LNCAP (cell line): ENCODE measurements at regions not wholly inside any gene's neighbourhood (a gene's known extent, or its start where the extent isn't known, plus 50 kb on each side); places are given as distances from the start of the nearest gene placed in this dataset.

ENCODE experiments used
- TF ChIP-seq, protein P1 (sequence below): fragments of 450-650 bp; IDR thresholded peaks from 2 replicates; pipeline ENCODE4 v1.5.1; 2017; ENCODE audit warnings: mild to moderate bottlenecking

DNA sequence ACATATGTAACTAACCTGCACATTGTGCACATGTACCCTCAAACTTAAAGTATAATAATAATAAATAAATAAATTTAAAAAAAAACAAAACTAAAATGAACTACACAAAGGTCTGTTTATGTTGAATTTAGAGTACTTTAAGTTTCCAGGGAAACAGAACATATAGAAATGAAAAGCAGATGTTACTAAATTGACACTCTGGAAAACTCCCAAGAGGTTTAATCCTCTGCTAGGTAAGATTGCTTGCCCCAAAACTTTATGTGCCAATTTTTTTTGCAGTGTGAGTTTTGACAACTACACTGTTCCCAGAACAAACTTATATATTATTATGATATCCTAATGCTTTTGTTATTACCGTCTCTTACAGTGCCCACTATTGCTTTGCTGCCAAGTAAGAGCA is 134.3 kb upstream of the MRPS30 start:
- TF ChIP-seq, protein P1, sequence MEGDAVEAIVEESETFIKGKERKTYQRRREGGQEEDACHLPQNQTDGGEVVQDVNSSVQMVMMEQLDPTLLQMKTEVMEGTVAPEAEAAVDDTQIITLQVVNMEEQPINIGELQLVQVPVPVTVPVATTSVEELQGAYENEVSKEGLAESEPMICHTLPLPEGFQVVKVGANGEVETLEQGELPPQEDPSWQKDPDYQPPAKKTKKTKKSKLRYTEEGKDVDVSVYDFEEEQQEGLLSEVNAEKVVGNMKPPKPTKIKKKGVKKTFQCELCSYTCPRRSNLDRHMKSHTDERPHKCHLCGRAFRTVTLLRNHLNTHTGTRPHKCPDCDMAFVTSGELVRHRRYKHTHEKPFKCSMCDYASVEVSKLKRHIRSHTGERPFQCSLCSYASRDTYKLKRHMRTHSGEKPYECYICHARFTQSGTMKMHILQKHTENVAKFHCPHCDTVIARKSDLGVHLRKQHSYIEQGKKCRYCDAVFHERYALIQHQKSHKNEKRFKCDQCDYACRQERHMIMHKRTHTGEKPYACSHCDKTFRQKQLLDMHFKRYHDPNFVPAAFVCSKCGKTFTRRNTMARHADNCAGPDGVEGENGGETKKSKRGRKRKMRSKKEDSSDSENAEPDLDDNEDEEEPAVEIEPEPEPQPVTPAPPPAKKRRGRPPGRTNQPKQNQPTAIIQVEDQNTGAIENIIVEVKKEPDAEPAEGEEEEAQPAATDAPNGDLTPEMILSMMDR, result no peak

DNA sequence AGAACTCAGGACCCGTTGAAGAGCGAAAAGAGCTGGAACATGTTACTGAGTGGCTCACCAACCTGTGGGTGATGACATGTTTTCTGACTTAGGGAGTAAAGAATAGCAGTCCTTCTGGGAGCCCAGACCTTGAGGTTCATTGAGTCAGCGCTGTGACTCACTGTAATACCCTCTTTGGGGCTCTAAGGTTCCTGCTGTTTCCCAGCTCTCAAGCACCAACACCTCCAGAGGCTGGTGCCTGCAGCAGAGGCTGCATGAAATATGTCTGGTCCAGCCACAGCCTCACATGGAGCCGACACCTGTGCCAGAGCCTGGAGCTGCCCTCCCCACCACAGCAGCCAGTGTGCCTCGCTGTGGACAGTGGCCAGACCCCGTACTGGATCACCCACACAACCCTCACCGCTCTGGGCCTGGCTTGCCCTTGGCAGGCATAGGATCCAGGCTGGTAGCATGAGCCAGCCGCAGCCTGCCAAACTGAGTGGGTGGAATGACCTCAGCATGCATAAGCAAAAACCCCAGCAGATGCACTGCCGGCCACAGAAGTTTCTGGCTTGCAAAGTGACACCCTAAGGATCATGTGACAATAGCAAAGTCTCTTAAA is 143.5 kb upstream of the MRPS30 start:
- TF ChIP-seq, protein P1, result no peak

DNA sequence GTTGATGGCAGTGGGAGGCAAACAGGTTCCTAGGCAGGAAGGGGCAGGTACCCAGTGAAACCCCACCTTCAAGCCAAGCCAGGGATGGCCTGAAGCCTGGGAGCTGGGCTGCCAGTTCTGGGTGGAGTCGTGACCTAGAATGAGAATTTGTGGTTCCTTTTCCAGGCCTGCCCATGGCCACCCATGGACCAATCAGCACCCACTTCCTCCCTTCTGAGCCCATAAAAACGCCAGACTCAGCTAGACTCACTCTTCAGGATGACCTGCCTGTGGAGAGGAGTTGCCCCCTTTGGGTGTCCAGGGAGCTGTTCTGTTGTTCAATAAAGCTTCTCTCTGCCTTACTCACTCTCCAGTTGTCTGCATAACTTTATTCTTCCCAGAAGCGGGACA is 144.0 kb upstream of the MRPS30 start:
- TF ChIP-seq, protein P1, result no peak

DNA sequence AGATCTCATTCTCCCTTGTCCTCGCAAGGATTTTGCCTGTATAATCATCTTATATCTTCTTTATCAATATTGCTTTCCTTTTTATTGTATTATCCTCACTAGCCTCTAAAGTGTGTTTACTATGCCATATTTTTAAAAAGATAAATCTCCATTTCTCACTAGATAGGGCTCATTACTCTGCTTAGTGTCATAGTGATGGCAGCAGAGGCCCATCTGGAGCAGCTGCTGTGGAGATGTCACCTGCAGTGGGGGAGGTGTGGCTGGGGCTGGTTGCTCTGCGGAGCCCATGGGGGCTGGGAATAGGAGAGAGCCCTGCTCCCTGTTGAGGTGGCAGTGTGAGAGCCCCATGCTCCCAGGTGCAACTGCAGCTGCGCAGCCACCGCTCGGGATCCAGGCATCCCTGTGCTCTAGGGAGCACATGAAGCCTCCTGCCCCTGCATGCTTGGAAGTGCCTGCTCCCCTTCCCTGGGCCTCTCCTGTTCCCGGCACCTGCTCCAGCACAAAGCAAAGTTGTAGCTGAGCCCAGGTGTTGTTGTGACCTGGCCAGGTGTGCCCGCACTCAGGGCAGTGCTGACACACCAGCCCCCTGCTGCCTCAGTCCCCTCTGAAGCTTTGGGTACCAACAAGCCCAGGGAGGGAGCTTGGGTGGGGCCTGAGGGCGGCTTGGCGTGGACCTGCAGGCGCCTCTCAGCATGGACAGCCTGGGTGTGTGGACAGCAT is 144.6 kb upstream of the MRPS30 start:
- TF ChIP-seq, protein P1, result no peak

DNA sequence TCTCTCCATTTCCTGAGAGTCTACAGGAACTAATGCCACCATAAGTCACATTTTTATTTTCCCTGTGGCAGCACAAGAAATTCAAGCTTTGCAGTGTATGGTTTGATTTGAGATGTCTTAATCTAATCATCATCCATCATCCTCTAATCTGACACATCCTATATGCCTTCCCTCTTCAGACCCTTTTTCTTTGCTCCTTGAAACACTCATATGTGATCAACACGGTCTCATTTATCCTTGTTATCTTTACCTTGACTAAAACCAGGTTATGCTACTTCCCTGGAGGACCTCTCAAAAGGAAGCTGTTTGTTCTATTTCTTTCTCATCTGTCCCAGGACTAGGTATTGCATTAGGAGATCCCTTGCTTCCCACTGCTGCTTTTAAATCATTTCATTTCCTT is 146.9 kb upstream of the MRPS30 start:
- TF ChIP-seq, protein P1, result no peak

DNA sequence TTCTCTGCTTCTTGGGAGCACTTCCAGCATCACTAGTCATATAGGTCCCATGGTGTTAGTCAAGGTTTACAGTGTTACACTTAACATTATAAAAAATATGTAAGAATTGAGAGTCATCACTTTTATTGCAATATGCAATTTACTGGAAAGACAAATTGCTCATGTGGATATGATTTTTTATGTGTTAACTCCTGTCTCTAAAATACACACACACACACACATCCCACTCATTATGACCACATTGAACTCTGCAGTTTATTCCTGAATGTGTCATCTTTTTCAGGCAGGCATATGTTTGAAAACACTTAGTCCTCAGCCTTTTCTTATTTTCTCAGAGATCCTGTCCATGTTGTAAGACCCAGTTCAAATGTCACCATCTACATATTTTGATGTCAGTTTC is 148.5 kb upstream of the MRPS30 start:
- TF ChIP-seq, protein P1, result no peak

DNA sequence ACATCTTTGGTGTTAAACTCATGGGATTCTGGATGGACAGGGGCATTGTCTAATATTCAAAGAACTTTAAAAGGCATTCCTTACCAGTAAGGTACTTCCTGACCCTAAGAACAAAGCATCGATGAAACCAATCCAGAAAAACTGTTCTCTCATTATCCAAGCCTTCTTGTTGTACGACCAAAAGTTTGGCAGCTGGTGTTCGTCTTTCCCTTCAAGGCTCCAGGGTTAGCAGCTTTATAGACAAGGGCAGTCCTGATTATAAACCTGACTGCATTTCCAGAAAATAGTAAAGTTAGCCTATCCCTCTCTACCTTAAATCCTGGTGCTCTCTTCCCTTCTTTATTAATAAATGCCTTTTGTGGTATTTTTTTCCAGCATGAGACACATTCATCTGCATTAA is 149.4 kb upstream of the MRPS30 start:
- TF ChIP-seq, protein P1, result no peak
